ENCODE measurements at regions not wholly inside any gene's neighbourhood (a gene's known extent, or its start where the extent isn't known, plus 50 kb on each side); places are given as distances from the start of the nearest gene placed in this dataset.

- TF ChIP-seq TAF1 (IDR thresholded peaks at IDR 0.05; ENCODE audit: borderline replicate concordance, insufficient read depth, low read length) (no peak), POLR2AphosphoS5 (IDR thresholded peaks at IDR 0.05; ENCODE audit: low read depth, low read length) (0 out of 2 replicates have a peak, but pooled peaks have one; percentile 23)
These were observed 69.0 kb upstream of the BACH2 start for GRCh38 chr6:90365565-90366219.

DNA sequence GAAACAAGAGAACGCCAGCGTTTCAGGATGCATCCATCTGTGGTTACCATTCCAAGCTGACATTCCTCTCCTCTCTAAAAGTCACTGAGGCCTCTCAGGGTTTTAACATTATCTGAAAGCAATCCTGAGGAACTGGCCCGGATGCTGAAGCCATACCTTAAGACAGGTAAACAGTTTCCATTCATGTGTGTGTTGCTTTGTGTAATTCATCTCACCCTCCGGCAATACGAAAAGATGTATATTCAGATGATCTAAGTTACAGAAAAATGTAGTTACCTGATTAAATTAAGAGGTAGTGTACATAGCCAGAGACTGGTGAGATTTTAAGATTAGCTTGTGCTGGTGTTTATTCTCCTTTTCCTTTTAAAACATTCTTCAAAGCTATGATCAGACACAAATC is 68.4 kb upstream of the BACH2 start:
- TF ChIP-seq TAF1 (IDR thresholded peaks at IDR 0.05; ENCODE audit: borderline replicate concordance, insufficient read depth, low read length) (no peak), SIN3A (IDR thresholded peaks at IDR 0.05; ENCODE audit: borderline replicate concordance, insufficient read depth, low read length) (peak; percentile 81; the same call in 1 of the 2 replicates), POLR2AphosphoS5 (IDR thresholded peaks at IDR 0.05; ENCODE audit: low read depth, low read length) (no peak), FOXP2 (optimal IDR thresholded peaks at IDR 0.05; ENCODE audit: borderline replicate concordance, extremely low read depth, extremely low read length, insufficient read depth) (no peak)
- TF ChIP-seq, protein P1, sequence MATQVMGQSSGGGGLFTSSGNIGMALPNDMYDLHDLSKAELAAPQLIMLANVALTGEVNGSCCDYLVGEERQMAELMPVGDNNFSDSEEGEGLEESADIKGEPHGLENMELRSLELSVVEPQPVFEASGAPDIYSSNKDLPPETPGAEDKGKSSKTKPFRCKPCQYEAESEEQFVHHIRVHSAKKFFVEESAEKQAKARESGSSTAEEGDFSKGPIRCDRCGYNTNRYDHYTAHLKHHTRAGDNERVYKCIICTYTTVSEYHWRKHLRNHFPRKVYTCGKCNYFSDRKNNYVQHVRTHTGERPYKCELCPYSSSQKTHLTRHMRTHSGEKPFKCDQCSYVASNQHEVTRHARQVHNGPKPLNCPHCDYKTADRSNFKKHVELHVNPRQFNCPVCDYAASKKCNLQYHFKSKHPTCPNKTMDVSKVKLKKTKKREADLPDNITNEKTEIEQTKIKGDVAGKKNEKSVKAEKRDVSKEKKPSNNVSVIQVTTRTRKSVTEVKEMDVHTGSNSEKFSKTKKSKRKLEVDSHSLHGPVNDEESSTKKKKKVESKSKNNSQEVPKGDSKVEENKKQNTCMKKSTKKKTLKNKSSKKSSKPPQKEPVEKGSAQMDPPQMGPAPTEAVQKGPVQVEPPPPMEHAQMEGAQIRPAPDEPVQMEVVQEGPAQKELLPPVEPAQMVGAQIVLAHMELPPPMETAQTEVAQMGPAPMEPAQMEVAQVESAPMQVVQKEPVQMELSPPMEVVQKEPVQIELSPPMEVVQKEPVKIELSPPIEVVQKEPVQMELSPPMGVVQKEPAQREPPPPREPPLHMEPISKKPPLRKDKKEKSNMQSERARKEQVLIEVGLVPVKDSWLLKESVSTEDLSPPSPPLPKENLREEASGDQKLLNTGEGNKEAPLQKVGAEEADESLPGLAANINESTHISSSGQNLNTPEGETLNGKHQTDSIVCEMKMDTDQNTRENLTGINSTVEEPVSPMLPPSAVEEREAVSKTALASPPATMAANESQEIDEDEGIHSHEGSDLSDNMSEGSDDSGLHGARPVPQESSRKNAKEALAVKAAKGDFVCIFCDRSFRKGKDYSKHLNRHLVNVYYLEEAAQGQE (IDR thresholded peaks at IDR 0.05; ENCODE audit: insufficient read depth in 1 of 2, low read depth in 2 of 2, low read length in 2 of 2), result no peak

GRCh38 chr6:90364286-90364685 is 67.6 kb upstream of the BACH2 start:
- TF ChIP-seq TAF1 (IDR thresholded peaks at IDR 0.05; ENCODE audit: borderline replicate concordance, insufficient read depth, low read length) (no peak), POLR2AphosphoS5 (IDR thresholded peaks at IDR 0.05; ENCODE audit: low read depth, low read length) (peak; percentile 43; the same call in 1 of the 2 replicates)

DNA sequence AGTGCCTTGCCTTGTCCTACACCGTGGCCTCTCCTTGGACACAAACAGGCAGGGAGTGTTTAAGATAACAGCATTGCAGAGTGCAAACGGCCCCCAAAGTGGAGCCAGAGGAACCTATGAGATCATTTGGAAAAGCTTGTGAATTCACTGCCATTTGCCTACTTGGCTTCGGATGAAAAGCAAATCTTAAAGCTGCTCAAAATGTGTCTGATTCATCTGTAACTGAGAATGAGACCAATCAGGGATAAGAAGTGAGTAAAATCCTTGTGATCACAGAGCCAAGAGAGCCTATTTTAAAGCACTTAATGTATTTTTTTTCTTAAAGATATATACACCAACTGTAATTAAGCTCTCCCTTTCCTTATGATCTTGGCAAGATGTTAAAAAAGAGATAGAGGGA is 65.7 kb upstream of the BACH2 start:
- TF ChIP-seq, protein P1 (IDR thresholded peaks at IDR 0.05; ENCODE audit: insufficient read depth in 1 of 2, low read depth in 2 of 2, low read length in 2 of 2), result 0 out of 4 replicates have a peak, but pooled peaks of 1 of the 2 experiments have one; percentile 5
- TF ChIP-seq FOXP2 (optimal IDR thresholded peaks at IDR 0.05; ENCODE audit: borderline replicate concordance, extremely low read depth, extremely low read length, insufficient read depth) (no peak), TAF1 (IDR thresholded peaks at IDR 0.05; ENCODE audit: borderline replicate concordance, insufficient read depth, low read length) (0 out of 2 replicates have a peak, but pooled peaks have one; percentile 40), POLR2AphosphoS5 (IDR thresholded peaks at IDR 0.05; ENCODE audit: low read depth, low read length) (no peak)

DNA sequence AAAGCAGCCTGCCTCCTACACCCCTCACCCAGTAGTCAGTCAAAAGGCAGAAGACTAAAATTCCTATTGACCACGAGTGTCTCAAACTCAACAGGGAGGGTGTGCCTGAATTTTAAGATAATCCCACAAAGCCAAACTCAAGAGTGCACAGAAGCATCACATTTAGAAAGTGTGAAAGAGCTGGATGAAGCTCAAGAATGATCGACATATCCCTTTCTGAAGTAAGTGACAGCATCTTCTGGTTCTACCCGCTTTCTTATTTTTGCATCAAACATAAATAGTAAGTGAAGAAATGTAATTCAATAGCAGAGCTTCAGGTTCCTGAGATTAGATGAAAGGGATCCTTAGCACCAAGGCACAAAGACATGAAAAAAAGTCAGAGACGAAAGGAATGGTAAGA is 64.5 kb upstream of the BACH2 start:
- TF ChIP-seq FOXP2 (optimal IDR thresholded peaks at IDR 0.05; ENCODE audit: borderline replicate concordance, extremely low read depth, extremely low read length, insufficient read depth) (no peak), POLR2AphosphoS5 (IDR thresholded peaks at IDR 0.05; ENCODE audit: low read depth, low read length) (no peak), SIN3A (IDR thresholded peaks at IDR 0.05; ENCODE audit: borderline replicate concordance, insufficient read depth, low read length) (no peak), TAF1 (IDR thresholded peaks at IDR 0.05; ENCODE audit: borderline replicate concordance, insufficient read depth, low read length) (no peak)
- TF ChIP-seq, protein P1 (IDR thresholded peaks at IDR 0.05; ENCODE audit: insufficient read depth in 1 of 2, low read depth in 2 of 2, low read length in 2 of 2), result no peak

DNA sequence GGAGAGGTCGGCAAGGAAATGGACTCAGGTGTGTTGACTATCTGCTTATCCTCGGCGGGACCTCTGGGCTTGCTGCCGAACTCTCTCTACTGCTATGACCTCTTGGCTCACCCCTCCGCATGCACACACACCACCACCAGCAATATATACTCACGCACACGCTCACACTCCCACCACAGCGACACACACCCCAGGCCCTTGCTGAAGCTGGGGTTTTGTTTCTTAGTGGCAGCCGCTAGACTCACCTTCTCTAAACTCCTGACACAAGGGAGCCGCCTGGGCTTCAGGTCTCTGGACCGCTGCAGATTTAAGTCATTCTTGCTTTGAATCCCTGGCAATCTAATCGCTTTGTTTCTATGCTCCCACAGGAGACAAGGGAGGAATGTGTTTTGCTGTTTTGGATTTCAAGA is 59.4 kb upstream of the BACH2 start:
- TF ChIP-seq TAF1 (IDR thresholded peaks at IDR 0.05; ENCODE audit: borderline replicate concordance, insufficient read depth, low read length) (no peak), FOXP2 (optimal IDR thresholded peaks at IDR 0.05; ENCODE audit: borderline replicate concordance, extremely low read depth, extremely low read length, insufficient read depth) (no peak), SIN3A (IDR thresholded peaks at IDR 0.05; ENCODE audit: borderline replicate concordance, insufficient read depth, low read length) (no peak), POLR2AphosphoS5 (IDR thresholded peaks at IDR 0.05; ENCODE audit: low read depth, low read length) (no peak)
- TF ChIP-seq, protein P1 (IDR thresholded peaks at IDR 0.05; ENCODE audit: insufficient read depth in 1 of 2, low read depth in 2 of 2, low read length in 2 of 2), result no peak

Data from PFSK-1 (cell line).